MM.1S (cell line): ENCODE measurements at regions not wholly inside any gene's neighbourhood (a gene's known extent, or its start where the extent isn't known, plus 50 kb on each side); places are given as distances from the start of the nearest gene placed in this dataset.

ENCODE experiments used
- DNase-seq: peaks from one replicate; pipeline ENCODE4 v3.0.0-alpha.2; 2015
- H2AFZ ChIP-seq: fragments of 300-600 bp; sonication (generic); 2 replicates; pipeline ENCODE4 v1.6.0; 2016; ENCODE audit warnings: antibody characterized with exemption, low read length
- H3F3A ChIP-seq: fragments of 300-600 bp; sonication (generic); 2 replicates; pipeline ENCODE4 v1.6.1; 2016; ENCODE audit warnings: mild to moderate bottlenecking, antibody characterized with exemption, low read length, moderate library complexity, mixed read lengths; ENCODE audit not compliant: insufficient read depth
- H3K27ac ChIP-seq: fragments of 300-600 bp; sonication (generic); 2 replicates; pipeline ENCODE4 v1.5.1; 2016; ENCODE audit warnings: mild to moderate bottlenecking, low read length
- H3K27me3 ChIP-seq: fragments of 300-600 bp; sonication (generic); replicated peaks from 2 replicates; pipeline ENCODE4 v1.6.0; 2016; ENCODE audit warnings: low read length; ENCODE audit not compliant: insufficient read depth
- H3K36me3 ChIP-seq: fragments of 300-600 bp; sonication (generic); replicated peaks from 2 replicates; pipeline ENCODE4 v1.6.1; 2016; ENCODE audit warnings: mild to moderate bottlenecking, low read length, mixed read lengths; ENCODE audit not compliant: insufficient read depth
- H3K4me1 ChIP-seq: fragments of 300-600 bp; sonication (generic); 2 replicates; pipeline ENCODE4 v1.6.1; 2016; ENCODE audit warnings: low read length, mixed read lengths
- H3K4me2 ChIP-seq: fragments of 300-600 bp; sonication (generic); 2 replicates; pipeline ENCODE4 v1.6.0; 2016; ENCODE audit warnings: low read depth, low read length
- H3K4me3 ChIP-seq: fragments of 300-600 bp; sonication (generic); 2 replicates; pipeline ENCODE4 v1.5.1; 2016; ENCODE audit warnings: low read length, mixed read lengths
- H3K79me2 ChIP-seq: fragments of 300-600 bp; sonication (generic); 2 replicates; pipeline ENCODE4 v1.6.1; 2016; ENCODE audit warnings: mixed run types, low read length, mixed read lengths
- H3K9ac ChIP-seq: fragments of 300-600 bp; sonication (generic); 2 replicates; pipeline ENCODE4 v1.6.1; 2016; ENCODE audit warnings: low read length, mixed read lengths
- H3K9me2 ChIP-seq: fragments of 300-600 bp; sonication (generic); replicated peaks from 2 replicates; pipeline ENCODE4 v1.6.1; 2016; ENCODE audit warnings: mild to moderate bottlenecking, low read length, mixed read lengths; ENCODE audit not compliant: insufficient read depth
- H3K9me3 ChIP-seq: fragments of 300-600 bp; sonication (generic); replicated peaks from 2 replicates; pipeline ENCODE4 v1.6.1; 2016; ENCODE audit warnings: mild to moderate bottlenecking, low read length, mixed read lengths; ENCODE audit not compliant: insufficient read depth
- H4K20me1 ChIP-seq: fragments of 300-600 bp; sonication (generic); 2 replicates; pipeline ENCODE4 v1.6.1; 2016; ENCODE audit warnings: mild to moderate bottlenecking, low read length, moderate library complexity, mixed read lengths; ENCODE audit not compliant: insufficient read depth
- CTCF ChIP-seq: fragments of 300-600 bp; sonication (generic); IDR thresholded peaks from 2 replicates; pipeline ENCODE4 v1.5.1; 2016; ENCODE audit warnings: antibody characterized with exemption, low read length, mixed read lengths
- EZH2 ChIP-seq: fragments of 300-600 bp; sonication (generic); optimal IDR thresholded peaks from 2 replicates; pipeline ENCODE3; 2017; ENCODE audit warnings: low read depth, mild to moderate bottlenecking, antibody characterized with exemption, low read length, mixed read lengths
- EZH2phosphoT487 ChIP-seq: fragments of 300-600 bp; sonication (generic); IDR thresholded peaks from 2 replicates; pipeline ENCODE4 v1.6.1; 2018; ENCODE audit warnings: antibody characterized with exemption, low read length

GRCh38 chr12:67148265-67148664 lies 120.9 kb upstream of the CAND1 start:
- Histone ChIP-seq H3K27ac (no peak overlapping the region), H3F3A (no peaks in the 10 kb centered on the region), H3K4me3 (no peak overlapping the region), H2AFZ (no peak overlapping the region), H3K4me1 (no peaks in the 10 kb centered on the region), H3K4me2 (no peak overlapping the region), H3K36me3 (no peaks in the 10 kb centered on the region), H3K9me3 (no peaks in the 10 kb centered on the region), H3K27me3 (no peaks in the 10 kb centered on the region), H3K9me2 (no peaks in the 10 kb centered on the region), H4K20me1 (no peaks in the 10 kb centered on the region), H3K9ac (no peak overlapping the region), H3K79me2 (no peaks in the 10 kb centered on the region)
- no peak for DNase-seq
- no peak for TF ChIP-seq CTCF
- no peak for TF ChIP-seq EZH2
- TF ChIP-seq EZH2phosphoT487: no peak

DNA sequence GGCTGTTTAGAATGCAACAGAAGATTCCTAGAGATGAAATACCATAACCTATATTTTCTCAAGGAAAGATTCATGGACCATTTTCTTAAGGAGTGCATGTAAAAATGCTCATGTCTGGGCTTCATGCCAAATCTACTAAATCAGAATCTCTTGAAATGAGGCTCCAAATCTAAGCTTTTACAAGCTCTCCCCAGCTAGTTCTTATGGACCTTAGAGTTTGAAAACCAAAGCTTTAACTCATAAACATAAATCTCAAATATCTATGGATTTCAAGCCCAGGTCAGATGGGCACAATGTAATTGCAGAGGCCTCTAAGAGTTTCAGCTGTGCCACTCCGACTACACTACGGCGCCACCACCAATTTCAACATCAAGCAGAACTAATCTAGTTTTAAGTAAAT lies 117.3 kb upstream of the CAND1 start:
- DNase-seq: no peak
- Histone ChIP-seq H3K27ac (no peak overlapping the region), H3K4me1 (no peaks in the 10 kb centered on the region), H3K27me3 (no peaks in the 10 kb centered on the region), H3K36me3 (no peaks in the 10 kb centered on the region), H3K9ac (no peak overlapping the region), H3K4me3 (no peak overlapping the region), H2AFZ (no peak overlapping the region), H3F3A (no peaks in the 10 kb centered on the region), H3K9me3 (no peaks in the 10 kb centered on the region), H4K20me1 (no peaks in the 10 kb centered on the region), H3K79me2 (no peaks in the 10 kb centered on the region), H3K9me2 (no peaks in the 10 kb centered on the region), H3K4me2 (no peak overlapping the region)
- TF ChIP-seq EZH2 (no peak), CTCF (no peak), EZH2phosphoT487 (no peak)

GRCh38 chr12:67152451-67152850 lies 116.7 kb upstream of the CAND1 start:
- Histone ChIP-seq H3K79me2 (no peaks in the 10 kb centered on the region), H3K4me2 (no peak overlapping the region), H3K36me3 (no peaks in the 10 kb centered on the region), H3K27ac (no peak overlapping the region), H3K9me2 (no peaks in the 10 kb centered on the region), H3K4me1 (no peaks in the 10 kb centered on the region), H3F3A (no peaks in the 10 kb centered on the region), H3K4me3 (no peak overlapping the region), H2AFZ (no peak overlapping the region), H3K9ac (no peak overlapping the region), H3K9me3 (no peaks in the 10 kb centered on the region), H4K20me1 (no peaks in the 10 kb centered on the region), H3K27me3 (no peaks in the 10 kb centered on the region)
- TF ChIP-seq EZH2phosphoT487 (no peak), EZH2 (no peak), CTCF (no peak)
- DNase-seq: no peak

DNA sequence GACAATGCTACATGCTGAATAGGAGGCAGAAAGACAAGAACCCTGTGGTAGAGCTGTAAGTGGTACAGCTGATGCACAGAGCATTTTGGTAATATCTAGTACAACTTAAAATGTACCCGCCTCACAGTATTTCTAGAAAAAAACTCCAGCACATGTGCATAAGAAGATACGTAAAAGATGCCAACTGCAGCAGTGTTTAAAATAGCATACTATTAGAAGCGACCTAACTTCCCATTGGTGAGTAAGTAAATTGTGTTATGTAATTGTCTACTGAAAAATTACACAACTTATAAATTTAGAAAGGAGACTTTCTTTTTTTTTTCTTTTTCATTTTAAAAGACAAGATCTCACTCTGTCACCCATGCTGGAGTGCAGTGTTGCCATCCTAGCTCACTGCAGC lies 114.3 kb upstream of the CAND1 start:
- DNase-seq: no peak
- no peaks in the 10 kb centered on the region for H3F3A ChIP-seq
- no peak overlapping the region for H3K9ac ChIP-seq
- H3K9me2 ChIP-seq: no peaks in the 10 kb centered on the region
- H3K27ac ChIP-seq: no peak overlapping the region
- no peaks in the 10 kb centered on the region for H3K79me2 ChIP-seq
- H3K27me3 ChIP-seq: no peaks in the 10 kb centered on the region
- TF ChIP-seq EZH2 (no peak), CTCF (no peak), EZH2phosphoT487 (no peak)
- no peaks in the 10 kb centered on the region for H3K4me1 ChIP-seq
- H3K9me3 ChIP-seq: no peaks in the 10 kb centered on the region
- H3K36me3 ChIP-seq: no peaks in the 10 kb centered on the region
- H4K20me1 ChIP-seq: no peaks in the 10 kb centered on the region
- no peak overlapping the region for H2AFZ ChIP-seq
- no peak overlapping the region for H3K4me3 ChIP-seq
- H3K4me2 ChIP-seq: no peak overlapping the region
